ENCODE measurements at regions not wholly inside any gene's neighbourhood (a gene's known extent, or its start where the extent isn't known, plus 50 kb on each side); places are given as distances from the start of the nearest gene placed in this dataset.

GRCh38 chr4:166257276-166257675 is 384.2 kb downstream of the TLL1 start:
- Histone ChIP-seq H3K36me3 (no peaks in the 10 kb centered on the region), H3K27me3 (no peaks in the 10 kb centered on the region), H3K4me1 (no peaks in the 10 kb centered on the region), H3K9me3 (no peaks in the 10 kb centered on the region), H3K4me3 (ENCODE audit: low read depth, low read length) (no peak overlapping the region)
- no peak for DNase-seq
- no peak for TF ChIP-seq CTCF (IDR thresholded peaks at IDR 0.05; ENCODE audit: low read depth, low read length)

GRCh38 chr4:166257891-166258290 is 384.9 kb downstream of the TLL1 start:
- no peaks in the 10 kb centered on the region for H3K36me3 ChIP-seq
- no peak for DNase-seq
- no peak for TF ChIP-seq CTCF (IDR thresholded peaks at IDR 0.05; ENCODE audit: low read depth, low read length)

DNA sequence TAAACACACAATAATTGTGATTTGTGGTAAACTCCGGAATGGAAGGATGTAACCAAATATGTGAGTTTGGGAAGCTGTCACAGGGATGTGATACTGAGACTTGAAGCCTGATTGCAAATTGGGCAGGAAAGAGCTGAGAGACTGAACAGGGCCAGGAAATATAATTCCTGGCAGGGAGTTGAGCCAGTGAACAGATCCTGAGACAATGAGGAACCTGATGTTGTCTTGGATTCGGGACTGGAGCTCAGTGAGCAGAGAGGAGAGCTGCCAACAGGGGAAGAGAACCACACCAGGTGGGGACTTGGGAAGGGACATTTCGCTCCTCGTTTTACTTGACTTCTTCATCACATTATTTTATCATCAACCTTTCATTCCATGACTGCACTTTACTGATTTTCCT is 386.0 kb downstream of the TLL1 start:
- Histone ChIP-seq H3K4me1 (no peaks in the 10 kb centered on the region), H3K9me3 (no peaks in the 10 kb centered on the region), H3K36me3 (no peaks in the 10 kb centered on the region), H3K4me3 (ENCODE audit: low read depth, low read length) (no peak overlapping the region), H3K27me3 (no peaks in the 10 kb centered on the region)
- no peak for TF ChIP-seq CTCF (IDR thresholded peaks at IDR 0.05; ENCODE audit: low read depth, low read length)
- DNase-seq = no peak

More at GRCh38 chr4:166257891-166258290, 384.9 kb downstream of the TLL1 start:
- Histone ChIP-seq H3K27me3 (no peaks in the 10 kb centered on the region), H3K9me3 (no peaks in the 10 kb centered on the region), H3K4me3 (ENCODE audit: low read depth, low read length) (no peak overlapping the region), H3K4me1 (no peaks in the 10 kb centered on the region)

- no peaks in the 10 kb centered on the region for H3K36me3 ChIP-seq
- DNase-seq = no peak
- TF ChIP-seq CTCF (IDR thresholded peaks at IDR 0.05; ENCODE audit: low read depth, low read length) = no peak
- no peaks in the 10 kb centered on the region for H3K4me1 ChIP-seq
- H3K9me3 ChIP-seq = no peaks in the 10 kb centered on the region
- no peak overlapping the region for H3K4me3 ChIP-seq (ENCODE audit: low read depth, low read length)
- no peaks in the 10 kb centered on the region for H3K27me3 ChIP-seq
Observed at GRCh38 chr4:166274136-166274761, 401.2 kb downstream of the TLL1 start.

DNA sequence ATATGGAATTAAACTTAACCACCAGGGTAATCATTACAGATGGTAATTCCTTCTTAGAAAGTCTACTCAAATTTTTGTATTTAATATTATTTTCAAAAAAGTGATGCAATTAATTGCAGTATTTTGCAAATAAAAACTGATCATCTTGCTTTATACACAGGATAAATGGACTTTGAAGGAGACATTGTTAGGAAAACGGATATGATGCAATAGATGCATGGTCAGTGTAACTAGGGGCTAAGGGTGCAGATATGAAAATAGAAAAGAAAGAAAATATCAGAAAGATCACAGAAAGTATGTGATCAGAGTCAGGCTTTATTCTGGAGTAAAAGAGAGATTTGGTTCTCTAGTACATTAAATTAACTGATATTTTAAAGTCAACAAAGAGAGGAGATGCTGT is 401.7 kb downstream of the TLL1 start:
- no peaks in the 10 kb centered on the region for H3K9me3 ChIP-seq
- H3K4me3 ChIP-seq (ENCODE audit: low read depth, low read length) = no peak overlapping the region
- no peaks in the 10 kb centered on the region for H3K36me3 ChIP-seq
- no peak for TF ChIP-seq CTCF (IDR thresholded peaks at IDR 0.05; ENCODE audit: low read depth, low read length)
- H3K27me3 ChIP-seq = no peaks in the 10 kb centered on the region
- no peaks in the 10 kb centered on the region for H3K4me1 ChIP-seq
- DNase-seq = no peak

DNA sequence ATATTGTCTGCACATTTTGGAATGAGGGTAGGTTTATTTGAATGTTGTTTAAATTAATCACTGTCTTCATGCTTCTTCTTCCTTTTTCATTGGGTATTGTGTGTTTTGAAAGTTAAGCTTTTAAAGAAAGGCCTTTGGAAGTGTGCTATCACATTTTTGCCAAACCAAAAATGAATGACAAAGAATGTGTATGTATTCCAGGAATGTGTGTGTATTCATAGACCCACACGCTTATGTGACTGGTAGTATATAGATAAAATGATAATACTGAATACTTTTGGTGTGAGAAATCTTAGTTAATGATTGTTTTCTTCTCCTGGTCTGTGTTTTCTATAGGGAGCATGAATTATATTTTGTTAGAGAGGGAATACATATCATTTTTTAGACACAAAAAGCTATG is 404.4 kb downstream of the TLL1 start:
- Histone ChIP-seq H3K27me3 (no peaks in the 10 kb centered on the region), H3K4me3 (ENCODE audit: low read depth, low read length) (no peak overlapping the region), H3K4me1 (no peaks in the 10 kb centered on the region), H3K36me3 (no peaks in the 10 kb centered on the region), H3K9me3 (no peaks in the 10 kb centered on the region)
- TF ChIP-seq CTCF (IDR thresholded peaks at IDR 0.05; ENCODE audit: low read depth, low read length) = no peak
- no peak for DNase-seq

Measured in BE2C (cell line).